Left ventricle myocardium superior (tissue), 1 donor: ENCODE measurements at regions not wholly inside any gene's neighbourhood (a gene's known extent, or its start where the extent isn't known, plus 50 kb on each side); places are given as distances from the start of the nearest gene placed in this dataset.
A peak's percentile ranks its signal among the peaks of the same experiment; 100 is the strongest.

Source experiments
- ATAC-seq: fragments of 200-7000 bp; cut with Tn5 transposase; one replicate; pipeline ENCODE4 v1.9.1; 2020; ENCODE audit warnings: mild to moderate bottlenecking, moderate library complexity
- DNase-seq: peaks from one replicate; pipeline ENCODE4 v3.0.0-alpha.2; 2020
- intact Hi-C: fragments of 100-400 bp; cut with micrococcal nuclease; formaldehyde crosslinking; loops from one replicate; pipeline ENCODE4 v1.11.0; 2022
- donor health status: DM: no; HTN: yes; CAD: no; lungs with severe emphysema.

- ATAC-seq (no peak), DNase-seq (no peak)
- intact Hi-C loops: no loop called here
These were observed 299.4 kb upstream of the LYPLAL1 start for GRCh38 chr1:218874313-218874712.

GRCh38 chr1:218874801-218875400, 298.8 kb upstream of the LYPLAL1 start:
- intact Hi-C loops: no loop called here
- ATAC-seq: no peak
- no peak for DNase-seq

GRCh38 chr1:218878369-218878768, 295.3 kb upstream of the LYPLAL1 start:
- ATAC-seq: no peak
- intact Hi-C loops: no loop called here
- DNase-seq: no peak

GRCh38 chr1:218880484-218881060, 293.1 kb upstream of the LYPLAL1 start:
- intact Hi-C loops: no loop called here
- DNase-seq (peak; percentile 24), ATAC-seq (no peak)

- intact Hi-C loops: no loop called here
- ATAC-seq: no peak
- DNase-seq: no peak
These were observed 291.2 kb upstream of the LYPLAL1 start for GRCh38 chr1:218882454-218882853.

- intact Hi-C loops: no loop called here
These were observed 287.4 kb upstream of the LYPLAL1 start for GRCh38 chr1:218886101-218886871.

GRCh38 chr1:218887141-218887925, 286.3 kb upstream of the LYPLAL1 start:
- ATAC-seq: no peak
- intact Hi-C loops: no loop called here

More at GRCh38 chr1:218886101-218886871, 287.4 kb upstream of the LYPLAL1 start:
- DNase-seq (peak; percentile 75), ATAC-seq (peak; percentile 70)

GRCh38 chr1:218890451-218890850, 283.2 kb upstream of the LYPLAL1 start:
- ATAC-seq: no peak
- DNase-seq: no peak
- intact Hi-C loops: no loop called here

More at GRCh38 chr1:218887141-218887925, 286.3 kb upstream of the LYPLAL1 start:
- no peak for DNase-seq

GRCh38 chr1:218891577-218891976, 282.1 kb upstream of the LYPLAL1 start:
- intact Hi-C loops: no loop called here
- DNase-seq: no peak
- no peak for ATAC-seq

GRCh38 chr1:218895064-218895587, 278.6 kb upstream of the LYPLAL1 start:
- no peak for ATAC-seq
- intact Hi-C loops: no loop called here
- DNase-seq: no peak

GRCh38 chr1:218896202-218896601, 277.5 kb upstream of the LYPLAL1 start:
- intact Hi-C loops: no loop called here
- ATAC-seq: no peak
- no peak for DNase-seq

GRCh38 chr1:218898921-218899320, 274.8 kb upstream of the LYPLAL1 start:
- DNase-seq: no peak
- intact Hi-C loops: no loop called here
- ATAC-seq: no peak

GRCh38 chr1:218900615-218901014, 273.1 kb upstream of the LYPLAL1 start:
- ATAC-seq: no peak
- DNase-seq: no peak
- intact Hi-C loops: no loop called here

- ATAC-seq (no peak), DNase-seq (no peak)
- intact Hi-C loops: no loop called here
These were observed 269.3 kb upstream of the LYPLAL1 start for GRCh38 chr1:218904416-218904815.

GRCh38 chr1:218916720-218917119, 257.0 kb upstream of the LYPLAL1 start:
- intact Hi-C loops: no loop called here
- ATAC-seq (no peak), DNase-seq (no peak)

- intact Hi-C loops: no loop called here
- DNase-seq (no peak), ATAC-seq (no peak)
These were observed 256.0 kb upstream of the LYPLAL1 start for GRCh38 chr1:218917656-218918055.

- DNase-seq (no peak), ATAC-seq (no peak)
- intact Hi-C loops: no loop called here
These were observed 247.9 kb upstream of the LYPLAL1 start for GRCh38 chr1:218925777-218926176.

- ATAC-seq: no peak
- no peak for DNase-seq
- intact Hi-C loops: no loop called here
These were observed 247.0 kb upstream of the LYPLAL1 start for GRCh38 chr1:218926631-218927030.

GRCh38 chr1:218930000-218930399, 243.7 kb upstream of the LYPLAL1 start:
- intact Hi-C loops: no loop called here
- DNase-seq (no peak), ATAC-seq (no peak)
